Endothelial cell of umbilical vein (primary cell): ENCODE measurements at regions not wholly inside any gene's neighbourhood (a gene's known extent, or its start where the extent isn't known, plus 50 kb on each side); places are given as distances from the start of the nearest gene placed in this dataset.

Source experiments
- BruUV-seq: library from RNA; stranded (reverse); fragments of 400-500 nt; replicated peaks from 2 replicates; lab custom pipeline; 2021; lab: Mats Ljungman, UMichigan
- CTCF ChIA-PET: fragments of 300-600, 350-600 bp; sonication (Branson Sonifier 250); formaldehyde crosslinking; loops from one replicate; lab custom pipeline; 2021; ENCODE audit warnings: antibody characterized with exemption, inconsistent platforms; lab: Charles Lee
- POLR2A ChIA-PET: fragments of 300-600, 350-600 bp; sonication (Branson Sonifier 250); formaldehyde crosslinking; loops from one replicate; lab custom pipeline; 2021; ENCODE audit warnings: antibody characterized with exemption, inconsistent platforms; lab: Charles Lee
- DNase-seq: peaks from one replicate; pipeline ENCODE4 v3.0.0-alpha.2; 2011; ENCODE audit warnings: low read depth, low spot score
- FAIRE-seq: peaks from 2 replicates; lab custom pipeline; 2011; peaks lifted over from hg19 to GRCh38; lab: Jason Lieb, UNC
- H2AFZ ChIP-seq: 2 replicates; pipeline ENCODE4 v1.6.0; 2012; ENCODE audit warnings: low read depth, low read length, control low read depth, inconsistent platforms
- H3K27ac ChIP-seq: 2 replicates; pipeline ENCODE4 v1.5.1; 2011; ENCODE audit warnings: low read depth, mild to moderate bottlenecking, control low read depth, low read length, moderate library complexity; ENCODE audit not compliant: insufficient read depth
- H3K27me3 ChIP-seq, 2 experiments: 2 replicates each; pipeline versions ENCODE4 v1.6.0 to v1.6.1; 2011; ENCODE audit warnings: low read length in 2 of 2, mixed read lengths in 1 of 2; ENCODE audit not compliant: control insufficient read depth in 2 of 2, insufficient read depth in 2 of 2
- H3K36me3 ChIP-seq, 2 experiments: 2 replicates in 1 of 2; 3 replicates in 1 of 2; pipeline ENCODE4 v1.5.1; 2011; ENCODE audit warnings: low read length in 2 of 2, mild to moderate bottlenecking in 1 of 2, moderate library complexity in 1 of 2; ENCODE audit not compliant: control insufficient read depth in 2 of 2, insufficient read depth in 2 of 2; ENCODE audit errors: extremely low read depth in 1 of 2
- H3K4me1 ChIP-seq: 3 replicates; pipeline ENCODE4 v1.5.1; 2011; ENCODE audit warnings: mild to moderate bottlenecking, low read length; ENCODE audit not compliant: control insufficient read depth, insufficient read depth; ENCODE audit errors: extremely low read depth
- H3K4me2 ChIP-seq: 2 replicates; pipeline ENCODE4 v1.6.1; 2011; ENCODE audit warnings: low read length, control low read depth, mixed read lengths; ENCODE audit not compliant: insufficient read depth
- H3K4me3 ChIP-seq, 3 experiments: fragments of 200-600 bp in 1 of 3; sonication (generic), shearing (Covaris generic) in 1 of 3; replicated peaks in 1 of 3; 2 replicates each; pipeline ENCODE4 v1.5.1; 2011 to 2016; ENCODE audit warnings: control low read depth in 3 of 3, low read length in 3 of 3, mild to moderate bottlenecking in 2 of 3, inconsistent platforms in 1 of 3, low read depth in 1 of 3, moderate library complexity in 1 of 3; ENCODE audit not compliant: insufficient read depth in 1 of 3
- H3K79me2 ChIP-seq: 2 replicates; pipeline ENCODE4 v1.6.0; 2012; ENCODE audit warnings: low read length, inconsistent platforms; ENCODE audit not compliant: control insufficient read depth, insufficient read depth
- H3K9ac ChIP-seq: replicated peaks from 2 replicates; pipeline ENCODE3; 2011; ENCODE audit warnings: low read length, control low read depth; ENCODE audit not compliant: insufficient read depth; ENCODE audit errors: extremely low read depth
- H3K9me1 ChIP-seq: replicated peaks from 3 replicates; pipeline ENCODE4 v1.6.0; 2011; ENCODE audit warnings: mild to moderate bottlenecking, low read length; ENCODE audit not compliant: control insufficient read depth, insufficient read depth; ENCODE audit errors: extremely low read depth
- H3K9me3 ChIP-seq: replicated peaks from 2 replicates; pipeline ENCODE4 v1.5.1; 2012; ENCODE audit warnings: low read length, inconsistent platforms; ENCODE audit not compliant: control insufficient read depth, insufficient read depth
- H4K20me1 ChIP-seq: replicated peaks from 2 replicates; pipeline ENCODE3; 2011; ENCODE audit warnings: mild to moderate bottlenecking, low read length; ENCODE audit not compliant: control insufficient read depth, insufficient read depth; ENCODE audit errors: extremely low read depth
- CTCF ChIP-seq, 2 donors: IDR thresholded peaks; 1 replicate in 1 of 2; 2 replicates in 1 of 2; pipeline ENCODE4 v1.5.1; 2011; ENCODE audit warnings: low read length in 2 of 2, mild to moderate bottlenecking in 2 of 2, moderate library complexity in 2 of 2, control low read depth in 1 of 2, inconsistent platforms in 1 of 2, low read depth in 1 of 2; ENCODE audit not compliant: insufficient read depth in 1 of 2; ENCODE audit errors: extremely low read depth in 1 of 2
- EZH2 ChIP-seq: IDR thresholded peaks from 2 replicates; pipeline ENCODE4 v1.6.1; 2012; ENCODE audit warnings: borderline replicate concordance, low read depth, mild to moderate bottlenecking, moderate library complexity, low read length, inconsistent platforms; ENCODE audit not compliant: severe bottlenecking
- FOS ChIP-seq: IDR thresholded peaks from 2 replicates; pipeline ENCODE4 v1.6.1; 2011; ENCODE audit warnings: mild to moderate bottlenecking, low read length, moderate library complexity, borderline replicate concordance; ENCODE audit not compliant: insufficient read depth
- GATA2 ChIP-seq: IDR thresholded peaks from 2 replicates; pipeline ENCODE4 v1.7.0; 2011; ENCODE audit warnings: low read depth, mild to moderate bottlenecking, moderate library complexity, mixed read lengths, low read length; ENCODE audit not compliant: insufficient read length, insufficient read depth
- JUN ChIP-seq: IDR thresholded peaks from 2 replicates; pipeline ENCODE4 v1.6.1; 2011; ENCODE audit warnings: borderline replicate concordance, low read depth; ENCODE audit not compliant: insufficient read length, insufficient read depth
- MAX ChIP-seq: IDR thresholded peaks from 2 replicates; pipeline ENCODE4 v1.6.1; 2011; ENCODE audit not compliant: insufficient read depth, insufficient read length
- MYC ChIP-seq: IDR thresholded peaks from one replicate; pipeline ENCODE4 v1.6.1; 2011; ENCODE audit warnings: mild to moderate bottlenecking, low read depth, low read length
- POLR2A ChIP-seq: IDR thresholded peaks from 2 replicates; pipeline ENCODE4 v1.6.1; 2012; ENCODE audit warnings: low read depth, mild to moderate bottlenecking, control low read depth, low read length
- POLR2AphosphoS5 ChIP-seq: IDR thresholded peaks from 2 replicates; pipeline ENCODE4 v1.6.1; 2012; ENCODE audit warnings: low read depth, mild to moderate bottlenecking, control low read depth, low read length, moderate library complexity; ENCODE audit not compliant: insufficient read depth
- dilution Hi-C: fragments of 300-500 bp; cut with MboI; formaldehyde crosslinking; loops from one replicate; pipeline ENCODE4 v1.15.0; 2019; ENCODE audit warnings: low sequenced_read_pairs; ENCODE audit not compliant: extremely low pct_ligation_motif_present
- intact Hi-C: fragments of 100-400 bp; cut with micrococcal nuclease; formaldehyde crosslinking; loops from one replicate; pipeline ENCODE4 v1.10.0; 2022

GRCh38 chr5:56658972-56659371 is 156.4 kb upstream of the MAP3K1 start:
- no TSS peak for BruUV-seq
- intact Hi-C loops (no loop called here), dilution Hi-C loops (no loop called here)
- DNase-seq (no peak), FAIRE-seq (no peak)
- Histone ChIP-seq H3K27ac (no peak overlapping the region), H2AFZ (no peak overlapping the region), H3K27me3 (peaks cover 19 to 24% of the 10 kb centered on the region in 2 experiments), H3K79me2 (no peaks in the 10 kb centered on the region), H3K4me1 (no peaks in the 10 kb centered on the region), H3K9me1 (no peaks in the 10 kb centered on the region), H3K9ac (no peak overlapping the region), H3K4me3 (no peak overlapping the region), H4K20me1 (no peaks in the 10 kb centered on the region), H3K9me3 (no peaks in the 10 kb centered on the region), H3K36me3 (no peaks in the 10 kb centered on the region), H3K4me2 (no peak overlapping the region)
- no peak for TF ChIP-seq CTCF (IDR thresholded peaks at IDR 0.05; ENCODE audit: extremely low read depth in 1 of 2, insufficient read depth in 1 of 2, low read depth in 1 of 2, low read length in 2 of 2)
- TF ChIP-seq POLR2A, result no peak
- TF ChIP-seq POLR2AphosphoS5, result no peak
- TF ChIP-seq JUN, result no peak
- no peak for TF ChIP-seq MAX
- TF ChIP-seq GATA2, result no peak
- TF ChIP-seq EZH2, result no peak
- TF ChIP-seq MYC, result no peak
- TF ChIP-seq FOS, result no peak
- CTCF ChIA-PET, result no interaction called here
- POLR2A ChIA-PET, result no interaction called here
